ENCODE measurements at regions not wholly inside any gene's neighbourhood (a gene's known extent, or its start where the extent isn't known, plus 50 kb on each side); places are given as distances from the start of the nearest gene placed in this dataset.

GRCh38 chr12:111178181-111179081 lies 190.5 kb downstream of the PHETA1 start:
- TF ChIP-seq, protein P1, sequence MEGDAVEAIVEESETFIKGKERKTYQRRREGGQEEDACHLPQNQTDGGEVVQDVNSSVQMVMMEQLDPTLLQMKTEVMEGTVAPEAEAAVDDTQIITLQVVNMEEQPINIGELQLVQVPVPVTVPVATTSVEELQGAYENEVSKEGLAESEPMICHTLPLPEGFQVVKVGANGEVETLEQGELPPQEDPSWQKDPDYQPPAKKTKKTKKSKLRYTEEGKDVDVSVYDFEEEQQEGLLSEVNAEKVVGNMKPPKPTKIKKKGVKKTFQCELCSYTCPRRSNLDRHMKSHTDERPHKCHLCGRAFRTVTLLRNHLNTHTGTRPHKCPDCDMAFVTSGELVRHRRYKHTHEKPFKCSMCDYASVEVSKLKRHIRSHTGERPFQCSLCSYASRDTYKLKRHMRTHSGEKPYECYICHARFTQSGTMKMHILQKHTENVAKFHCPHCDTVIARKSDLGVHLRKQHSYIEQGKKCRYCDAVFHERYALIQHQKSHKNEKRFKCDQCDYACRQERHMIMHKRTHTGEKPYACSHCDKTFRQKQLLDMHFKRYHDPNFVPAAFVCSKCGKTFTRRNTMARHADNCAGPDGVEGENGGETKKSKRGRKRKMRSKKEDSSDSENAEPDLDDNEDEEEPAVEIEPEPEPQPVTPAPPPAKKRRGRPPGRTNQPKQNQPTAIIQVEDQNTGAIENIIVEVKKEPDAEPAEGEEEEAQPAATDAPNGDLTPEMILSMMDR (IDR thresholded peaks at IDR 0.05; ENCODE audit: poor library complexity) = no peak
- no peak for TF ChIP-seq EZH2 (IDR thresholded peaks at IDR 0.05; ENCODE audit: borderline replicate concordance)
- TF ChIP-seq EZH2phosphoT487 (IDR thresholded peaks at IDR 0.05; ENCODE audit: low read depth, severe bottlenecking, unreplicated experiment) = no peak

Measured in hepatocyte (in vitro differentiated cells).